LNCaP clone FGC (cell line): ENCODE measurements at regions not wholly inside any gene's neighbourhood (a gene's known extent, or its start where the extent isn't known, plus 50 kb on each side); places are given as distances from the start of the nearest gene placed in this dataset.

ENCODE experiments used
- DNase-seq: peaks from one replicate; pipeline ENCODE4 v3.0.0-alpha.2; 2011; ENCODE audit warnings: low read depth
- H3K4me3 ChIP-seq: 2 replicates; pipeline ENCODE4 v1.5.1; 2011; ENCODE audit warnings: mild to moderate bottlenecking, low read depth, low read length, control low read depth
- CTCF ChIP-seq: IDR thresholded peaks from 2 replicates; pipeline ENCODE4 v1.5.1; 2012; ENCODE audit warnings: mild to moderate bottlenecking; ENCODE audit not compliant: control insufficient read depth, insufficient read depth; ENCODE audit errors: extremely low read depth

- H3K4me3 ChIP-seq: no peak overlapping the region
These were observed 92.5 kb upstream of the ADGRF1 start for GRCh38 chr6:47134476-47135189.

GRCh38 chr6:47133230-47134000, 91.3 kb upstream of the ADGRF1 start:
- DNase-seq: no peak
- TF ChIP-seq CTCF: no peak
- H3K4me3 ChIP-seq: no peak overlapping the region

More at GRCh38 chr6:47134476-47135189, 92.5 kb upstream of the ADGRF1 start:
- peak; percentile 89 for DNase-seq
- TF ChIP-seq CTCF: no peak

GRCh38 chr6:47132724-47133123, 90.6 kb upstream of the ADGRF1 start:
- no peak for DNase-seq
- H3K4me3 ChIP-seq: no peak overlapping the region
- TF ChIP-seq CTCF: no peak

- DNase-seq: no peak
- no peak for TF ChIP-seq CTCF
- no peak overlapping the region for H3K4me3 ChIP-seq
These were observed 89.6 kb upstream of the ADGRF1 start for GRCh38 chr6:47131773-47132172.

- TF ChIP-seq CTCF: no peak
- no peak for DNase-seq
- no peak overlapping the region for H3K4me3 ChIP-seq
These were observed 88.0 kb upstream of the ADGRF1 start for GRCh38 chr6:47130086-47130485.

GRCh38 chr6:47129129-47129528, 87.0 kb upstream of the ADGRF1 start:
- H3K4me3 ChIP-seq: no peak overlapping the region
- no peak for DNase-seq
- no peak for TF ChIP-seq CTCF
